A673 (cell line): ENCODE measurements at regions not wholly inside any gene's neighbourhood (a gene's known extent, or its start where the extent isn't known, plus 50 kb on each side); places are given as distances from the start of the nearest gene placed in this dataset.

Source experiments
- BruUV-seq: library from RNA; stranded (reverse); fragments of 400-500 nt; replicated peaks from 2 replicates; lab custom pipeline; 2021; lab: Mats Ljungman, UMichigan
- CTCF ChIA-PET: fragments of 300-600 bp; sonication (Branson Sonifier 250); formaldehyde crosslinking; loops from one replicate; lab custom pipeline; 2022; ENCODE audit warnings: antibody characterized with exemption; lab: Charles Lee
- POLR2A ChIA-PET: fragments of 300-600 bp; sonication (Branson Sonifier 250); formaldehyde crosslinking; loops from one replicate; lab custom pipeline; 2022; ENCODE audit warnings: antibody characterized with exemption; ENCODE audit not compliant: low non-redundant PET; lab: Charles Lee
- DNase-seq: peaks from one replicate; pipeline ENCODE4 v3.0.0-alpha.2; 2015; ENCODE audit warnings: low spot score
- H3K27ac ChIP-seq: fragments of 200-600 bp; sonication (generic); 2 replicates; pipeline ENCODE4 v1.5.1; 2016; ENCODE audit warnings: mixed run types, low read depth, mild to moderate bottlenecking, mixed read lengths, antibody characterized with exemption, low read length; ENCODE audit not compliant: poor library complexity, severe bottlenecking
- H3K27me3 ChIP-seq: fragments of 200-600 bp; sonication (generic); replicated peaks from 2 replicates; pipeline ENCODE4 v1.6.1; 2017; ENCODE audit warnings: mixed run types, low read depth, mild to moderate bottlenecking, mixed read lengths, antibody characterized with exemption, low read length; ENCODE audit not compliant: insufficient read depth, poor library complexity
- H3K36me3 ChIP-seq: fragments of 200-600 bp; sonication (generic); 2 replicates; pipeline ENCODE4 v1.6.1; 2016; ENCODE audit warnings: mixed run types, mild to moderate bottlenecking, mixed read lengths, antibody characterized with exemption, low read length; ENCODE audit not compliant: insufficient read depth, poor library complexity, severe bottlenecking
- H3K4me1 ChIP-seq: fragments of 200-600 bp; sonication (generic); 2 replicates; pipeline ENCODE4 v1.6.1; 2017; ENCODE audit warnings: mixed run types, mild to moderate bottlenecking, mixed read lengths, antibody characterized with exemption, low read length; ENCODE audit not compliant: insufficient read depth, poor library complexity, severe bottlenecking
- H3K4me3 ChIP-seq: fragments of 200-600 bp; sonication (generic); 2 replicates; pipeline ENCODE4 v1.5.1; 2016; ENCODE audit warnings: low read depth, mixed run types, mild to moderate bottlenecking, mixed read lengths, low read length; ENCODE audit not compliant: poor library complexity, severe bottlenecking
- H3K9me3 ChIP-seq: fragments of 200-600 bp; sonication (generic); 2 replicates; pipeline ENCODE4 v1.6.1; 2016; ENCODE audit warnings: mixed run types, low read depth, mild to moderate bottlenecking, mixed read lengths, antibody characterized with exemption, low read length; ENCODE audit not compliant: poor library complexity, severe bottlenecking
- CTCF ChIP-seq: fragments of 300-800, 200-600 bp; sonication (generic); conservative IDR thresholded peaks from 2 replicates; pipeline ENCODE4 v1.5.1; 2017; ENCODE audit warnings: low read depth, mild to moderate bottlenecking, antibody characterized with exemption, low read length, moderate library complexity, mixed read lengths
- EZH2 ChIP-seq: fragments of 200-600 bp; sonication (generic); IDR thresholded peaks from 2 replicates; pipeline ENCODE4 v1.6.1; 2017; ENCODE audit warnings: borderline replicate concordance, low read depth, mild to moderate bottlenecking, mixed read lengths, antibody characterized with exemption, low read length; ENCODE audit not compliant: poor library complexity, severe bottlenecking
- intact Hi-C: fragments of 100-400 bp; cut with micrococcal nuclease; formaldehyde crosslinking; loops from one replicate; pipeline ENCODE4 v1.10.0; 2022; ENCODE audit not compliant: unreplicated experiment

GRCh38 chr2:21194147-21194546, 70.4 kb downstream of the TDRD15 start:
- intact Hi-C loops = no loop called here
- no TSS peak for BruUV-seq
- no peak for TF ChIP-seq CTCF
- no peak for TF ChIP-seq EZH2
- Histone ChIP-seq H3K36me3 (no peaks in the 10 kb centered on the region), H3K4me1 (no peaks in the 10 kb centered on the region), H3K27me3 (peaks cover 29% of the 10 kb centered on the region), H3K4me3 (no peak overlapping the region), H3K27ac (no peak overlapping the region), H3K9me3 (no peaks in the 10 kb centered on the region)
- ChIA-PET CTCF (no interaction called here), POLR2A (no interaction called here)
- DNase-seq = no peak

- Histone ChIP-seq H3K9me3 (no peaks in the 10 kb centered on the region), H3K4me3 (no peak overlapping the region), H3K36me3 (no peaks in the 10 kb centered on the region), H3K27me3 (peaks cover 36% of the 10 kb centered on the region), H3K27ac (no peak overlapping the region), H3K4me1 (no peaks in the 10 kb centered on the region)
- no TSS peak for BruUV-seq
- ChIA-PET POLR2A (no interaction called here), CTCF (interaction anchor here (0.6 kb wide), 1 partner anchor 15 kb away, joined by 5 read pairs; no protein-coding TSS in a partner anchor)
- TF ChIP-seq EZH2 = no peak
- intact Hi-C loops = no loop called here
- DNase-seq = no peak
Observed at GRCh38 chr2:21194858-21195271, 71.1 kb downstream of the TDRD15 start.

GRCh38 chr2:21195326-21195725, 71.6 kb downstream of the TDRD15 start:
- CTCF ChIA-PET = interaction anchor here (0.6 kb wide), 1 partner anchor 15 kb away, joined by 5 read pairs; no protein-coding TSS in a partner anchor
- no TSS peak for BruUV-seq
- intact Hi-C loops = no loop called here
- POLR2A ChIA-PET = no interaction called here
- TF ChIP-seq CTCF (no peak), EZH2 (no peak)
- no peak overlapping the region for H3K27ac ChIP-seq
- H3K4me3 ChIP-seq = no peak overlapping the region
- no peaks in the 10 kb centered on the region for H3K4me1 ChIP-seq
- no peaks in the 10 kb centered on the region for H3K9me3 ChIP-seq
- no peaks in the 10 kb centered on the region for H3K36me3 ChIP-seq
- DNase-seq = no peak
- peaks cover 38% of the 10 kb centered on the region for H3K27me3 ChIP-seq

- no peak overlapping the region for H3K4me3 ChIP-seq
- ChIA-PET POLR2A (no interaction called here), CTCF (no interaction called here)
- no TSS peak for BruUV-seq
- intact Hi-C loops = no loop called here
- no peaks in the 10 kb centered on the region for H3K36me3 ChIP-seq
- H3K9me3 ChIP-seq = no peaks in the 10 kb centered on the region
- H3K27ac ChIP-seq = no peak overlapping the region
- H3K27me3 ChIP-seq = peaks cover 44% of the 10 kb centered on the region
- no peaks in the 10 kb centered on the region for H3K4me1 ChIP-seq
- TF ChIP-seq CTCF (no peak), EZH2 (no peak)
- no peak for DNase-seq
Observed at GRCh38 chr2:21198637-21199036, 74.9 kb downstream of the TDRD15 start.
